ENCODE measurements at regions not wholly inside any gene's neighbourhood (a gene's known extent, or its start where the extent isn't known, plus 50 kb on each side); places are given as distances from the start of the nearest gene placed in this dataset.

DNA sequence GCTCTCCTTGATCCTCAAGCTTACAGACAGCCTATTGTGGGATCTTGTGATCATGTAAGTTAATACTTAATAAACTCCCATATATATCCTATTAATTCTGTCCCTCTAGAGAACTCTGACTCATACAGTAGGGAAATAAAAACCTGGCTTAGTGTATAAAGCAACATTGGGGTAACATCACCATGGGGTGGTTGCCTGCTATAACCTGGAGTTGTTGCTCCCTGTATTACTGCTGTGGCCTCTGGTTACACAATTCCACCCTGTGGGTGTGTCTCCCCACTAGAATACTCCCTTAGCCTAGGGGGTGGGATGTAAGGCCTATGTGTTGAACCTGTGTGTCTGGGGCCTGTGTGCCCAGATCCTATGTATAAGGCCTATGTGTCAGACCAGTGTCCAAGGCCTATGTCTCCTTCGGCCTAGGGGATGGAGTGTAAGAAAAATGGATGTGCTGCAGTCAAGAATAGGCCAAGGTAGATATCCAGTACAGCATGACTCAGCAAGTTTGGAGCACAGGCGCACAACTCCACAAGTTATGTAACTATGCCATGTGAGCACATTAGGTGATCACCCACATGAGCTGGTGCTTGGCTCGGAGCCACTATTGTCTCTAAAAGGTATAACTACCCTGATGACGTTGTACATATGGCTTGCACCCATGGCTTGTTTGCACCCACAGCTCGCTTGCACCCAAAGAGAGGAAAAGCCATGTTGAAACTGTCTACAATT lies 96.8 kb upstream of the C1orf21 start:
- TF ChIP-seq POLR2A (IDR thresholded peaks at IDR 0.05; ENCODE audit: low read length) (no peak), GATA1 (IDR thresholded peaks at IDR 0.05; ENCODE audit: low read depth, low read length) (no peak)
